ENCODE measurements at regions not wholly inside any gene's neighbourhood (a gene's known extent, or its start where the extent isn't known, plus 50 kb on each side); places are given as distances from the start of the nearest gene placed in this dataset.

GRCh38 chr2:83787189-83787588 lies 671.9 kb downstream of the SUCLG1 start:
- no peak overlapping the region for H3K4me3 ChIP-seq (ENCODE audit: low read length)
- ATAC-seq (no peak), DNase-seq (no peak)
- H3K27ac ChIP-seq (ENCODE audit: low read length), result no peak overlapping the region
- TF ChIP-seq EZH2 (IDR thresholded peaks at IDR 0.05; ENCODE audit: low read length, unreplicated experiment) (no peak), CTCF (conservative IDR thresholded peaks at IDR 0.05; ENCODE audit: low read depth, low read length) (no peak), EZH2phosphoT487 (IDR thresholded peaks at IDR 0.05; ENCODE audit: borderline replicate concordance, low read length) (no peak)
- no peak overlapping the region for H3K4me2 ChIP-seq (ENCODE audit: low read length)
- no peaks in the 10 kb centered on the region for H3K4me1 ChIP-seq (ENCODE audit: insufficient read depth, low read length)
- no peaks in the 10 kb centered on the region for H4K20me1 ChIP-seq (ENCODE audit: low read length)
- intact Hi-C loops (cut with micrococcal nuclease), result no loop called here
- H3K9me3 ChIP-seq (ENCODE audit: low read length), result no peaks in the 10 kb centered on the region
- no peaks in the 10 kb centered on the region for H3K79me2 ChIP-seq (ENCODE audit: low read length)
- no peaks in the 10 kb centered on the region for H3K9me2 ChIP-seq (replicated peaks; ENCODE audit: low read length)
- no TSS peak for BruUV-seq (replicated peaks)
- ChIA-PET CTCF (no interaction called here), POLR2A (ENCODE audit: unreplicated experiment) (no interaction called here)
- H2AFZ ChIP-seq (ENCODE audit: low read length), result no peak overlapping the region
- H3K27me3 ChIP-seq (ENCODE audit: low read length), result no peaks in the 10 kb centered on the region
- H3K36me3 ChIP-seq (ENCODE audit: low read depth, low read length), result no peaks in the 10 kb centered on the region
- H3F3A ChIP-seq (ENCODE audit: low read length, unreplicated experiment), result no peaks in the 10 kb centered on the region
- H3K9ac ChIP-seq (ENCODE audit: low read length), result no peak overlapping the region

GRCh38 chr2:83786140-83786539 lies 672.9 kb downstream of the SUCLG1 start:
- ATAC-seq (no peak), DNase-seq (no peak)
- Histone ChIP-seq H4K20me1 (ENCODE audit: low read length) (no peaks in the 10 kb centered on the region), H3K79me2 (ENCODE audit: low read length) (no peaks in the 10 kb centered on the region), H3F3A (ENCODE audit: low read length, unreplicated experiment) (no peaks in the 10 kb centered on the region), H3K9me2 (replicated peaks; ENCODE audit: low read length) (no peaks in the 10 kb centered on the region), H3K4me2 (ENCODE audit: low read length) (no peak overlapping the region), H3K27ac (ENCODE audit: low read length) (no peak overlapping the region), H3K4me1 (ENCODE audit: insufficient read depth, low read length) (no peaks in the 10 kb centered on the region), H3K27me3 (ENCODE audit: low read length) (no peaks in the 10 kb centered on the region), H3K4me3 (ENCODE audit: low read length) (no peak overlapping the region), H3K9ac (ENCODE audit: low read length) (no peak overlapping the region), H2AFZ (ENCODE audit: low read length) (no peak overlapping the region), H3K36me3 (ENCODE audit: low read depth, low read length) (no peaks in the 10 kb centered on the region), H3K9me3 (ENCODE audit: low read length) (no peaks in the 10 kb centered on the region)
- intact Hi-C loops (cut with micrococcal nuclease), result no loop called here
- no peak for TF ChIP-seq CTCF (conservative IDR thresholded peaks at IDR 0.05; ENCODE audit: low read depth, low read length)
- TF ChIP-seq EZH2 (IDR thresholded peaks at IDR 0.05; ENCODE audit: low read length, unreplicated experiment), result no peak
- TF ChIP-seq EZH2phosphoT487 (IDR thresholded peaks at IDR 0.05; ENCODE audit: borderline replicate concordance, low read length), result no peak
- BruUV-seq (replicated peaks), result no TSS peak
- ChIA-PET CTCF (no interaction called here), POLR2A (ENCODE audit: unreplicated experiment) (no interaction called here)

- ATAC-seq (no peak), DNase-seq (no peak)
- no peaks in the 10 kb centered on the region for H3K27me3 ChIP-seq (ENCODE audit: low read length)
- H3K4me1 ChIP-seq (ENCODE audit: insufficient read depth, low read length), result no peaks in the 10 kb centered on the region
- no peak overlapping the region for H3K4me2 ChIP-seq (ENCODE audit: low read length)
- no peak overlapping the region for H3K4me3 ChIP-seq (ENCODE audit: low read length)
- H3K36me3 ChIP-seq (ENCODE audit: low read depth, low read length), result no peaks in the 10 kb centered on the region
- no peaks in the 10 kb centered on the region for H3K79me2 ChIP-seq (ENCODE audit: low read length)
- no peak overlapping the region for H3K27ac ChIP-seq (ENCODE audit: low read length)
- CTCF ChIA-PET, result no interaction called here
- POLR2A ChIA-PET (ENCODE audit: unreplicated experiment), result no interaction called here
- no peaks in the 10 kb centered on the region for H3K9me2 ChIP-seq (replicated peaks; ENCODE audit: low read length)
- intact Hi-C loops (cut with micrococcal nuclease), result no loop called here
- H3K9me3 ChIP-seq (ENCODE audit: low read length), result no peaks in the 10 kb centered on the region
- no TSS peak for BruUV-seq (replicated peaks)
- no peaks in the 10 kb centered on the region for H3F3A ChIP-seq (ENCODE audit: low read length, unreplicated experiment)
- no peak overlapping the region for H2AFZ ChIP-seq (ENCODE audit: low read length)
- H4K20me1 ChIP-seq (ENCODE audit: low read length), result no peaks in the 10 kb centered on the region
- TF ChIP-seq CTCF (conservative IDR thresholded peaks at IDR 0.05; ENCODE audit: low read depth, low read length), result no peak
- H3K9ac ChIP-seq (ENCODE audit: low read length), result no peak overlapping the region
These were observed 674.1 kb downstream of the SUCLG1 start for GRCh38 chr2:83784947-83785346.
